ENCODE measurements at regions not wholly inside any gene's neighbourhood (a gene's known extent, or its start where the extent isn't known, plus 50 kb on each side); places are given as distances from the start of the nearest gene placed in this dataset.

GRCh38 chr3:30077746-30078145, 528.7 kb upstream of the TGFBR2 start:
- no peak for TF ChIP-seq POLR2A (IDR thresholded peaks at IDR 0.05; ENCODE audit: low read length)
- no peak for TF ChIP-seq GATA1 (IDR thresholded peaks at IDR 0.05; ENCODE audit: low read depth, low read length)
